Activated T-cell treated with anti-CD3 and anti-CD28 coated beads, Interleukin-2, amount 50 U/mL, for 24 hours (primary cell): ENCODE measurements at regions not wholly inside any gene's neighbourhood (a gene's known extent, or its start where the extent isn't known, plus 50 kb on each side); places are given as distances from the start of the nearest gene placed in this dataset.

Source experiments
- DNase-seq: peaks from one replicate; pipeline ENCODE4 v3.0.0-alpha.2; 2020
- H3K27ac Mint-ChIP-seq: 2 replicates; pipeline ENCODE4 v1.8.0; 2020; ENCODE audit warnings: mild to moderate bottlenecking, mixed read lengths
- H3K27me3 Mint-ChIP-seq: 2 replicates; pipeline ENCODE4 v1.8.0; 2020; ENCODE audit warnings: mixed read lengths
- H3K36me3 Mint-ChIP-seq: 2 replicates; pipeline ENCODE4 v1.8.0; 2020; ENCODE audit warnings: low read depth, mixed read lengths
- H3K4me1 Mint-ChIP-seq: 2 replicates; pipeline ENCODE4 v1.8.0; 2020; ENCODE audit warnings: low read depth, mixed read lengths
- H3K4me3 Mint-ChIP-seq: 2 replicates; pipeline ENCODE4 v1.8.0; 2020; ENCODE audit warnings: mild to moderate bottlenecking, moderate library complexity, mixed read lengths
- H3K9me3 Mint-ChIP-seq: 2 replicates; pipeline ENCODE4 v1.8.0; 2020; ENCODE audit warnings: mixed read lengths

GRCh38 chr10:9965341-9965740, 1052.3 kb upstream of the CELF2 start:
- H3K4me1 Mint-ChIP-seq = no peaks in the 10 kb centered on the region
- DNase-seq = no peak
- no peaks in the 10 kb centered on the region for H3K36me3 Mint-ChIP-seq
- no peak overlapping the region for H3K27ac Mint-ChIP-seq
- H3K4me3 Mint-ChIP-seq = no peak overlapping the region
- no peaks in the 10 kb centered on the region for H3K27me3 Mint-ChIP-seq
- H3K9me3 Mint-ChIP-seq = no peaks in the 10 kb centered on the region

- Mint-ChIP-seq H3K27me3 (peaks cover 2% of the 10 kb centered on the region), H3K4me1 (no peaks in the 10 kb centered on the region), H3K36me3 (no peaks in the 10 kb centered on the region), H3K9me3 (peaks cover 6% of the 10 kb centered on the region), H3K27ac (no peak overlapping the region), H3K4me3 (no peak overlapping the region)
- no peak for DNase-seq
Observed at GRCh38 chr10:9986786-9987185, 1030.9 kb upstream of the CELF2 start.

- no peaks in the 10 kb centered on the region for H3K4me1 Mint-ChIP-seq
- no peaks in the 10 kb centered on the region for H3K36me3 Mint-ChIP-seq
- H3K27me3 Mint-ChIP-seq = peaks cover 2% of the 10 kb centered on the region
- H3K9me3 Mint-ChIP-seq = peaks cover 6% of the 10 kb centered on the region
- H3K4me3 Mint-ChIP-seq = no peak overlapping the region
- H3K27ac Mint-ChIP-seq = no peak overlapping the region
- no peak for DNase-seq
Observed at GRCh38 chr10:9987197-9987596, 1030.5 kb upstream of the CELF2 start.

GRCh38 chr10:9992661-9993060, 1025.0 kb upstream of the CELF2 start:
- H3K9me3 Mint-ChIP-seq = no peaks in the 10 kb centered on the region
- H3K4me1 Mint-ChIP-seq = no peaks in the 10 kb centered on the region
- DNase-seq = no peak
- H3K27me3 Mint-ChIP-seq = no peaks in the 10 kb centered on the region
- no peak overlapping the region for H3K4me3 Mint-ChIP-seq
- H3K27ac Mint-ChIP-seq = no peak overlapping the region
- H3K36me3 Mint-ChIP-seq = no peaks in the 10 kb centered on the region

GRCh38 chr10:9994131-9994530, 1023.5 kb upstream of the CELF2 start:
- H3K27me3 Mint-ChIP-seq = no peaks in the 10 kb centered on the region
- H3K4me3 Mint-ChIP-seq = no peak overlapping the region

GRCh38 chr10:9999627-10000026, 1018.0 kb upstream of the CELF2 start:
- Mint-ChIP-seq H3K4me3 (no peak overlapping the region), H3K36me3 (no peaks in the 10 kb centered on the region), H3K27me3 (no peaks in the 10 kb centered on the region), H3K27ac (no peak overlapping the region), H3K4me1 (no peaks in the 10 kb centered on the region), H3K9me3 (no peaks in the 10 kb centered on the region)
- no peak for DNase-seq

More at GRCh38 chr10:9994131-9994530, 1023.5 kb upstream of the CELF2 start:
- H3K4me1 Mint-ChIP-seq = no peaks in the 10 kb centered on the region
- H3K9me3 Mint-ChIP-seq = no peaks in the 10 kb centered on the region
- no peak overlapping the region for H3K27ac Mint-ChIP-seq
- H3K36me3 Mint-ChIP-seq = no peaks in the 10 kb centered on the region
- no peak for DNase-seq

GRCh38 chr10:10007957-10008356, 1009.7 kb upstream of the CELF2 start:
- no peaks in the 10 kb centered on the region for H3K9me3 Mint-ChIP-seq
- no peaks in the 10 kb centered on the region for H3K27me3 Mint-ChIP-seq
- H3K27ac Mint-ChIP-seq = no peak overlapping the region
- H3K4me3 Mint-ChIP-seq = no peak overlapping the region
- no peak for DNase-seq
- H3K4me1 Mint-ChIP-seq = no peaks in the 10 kb centered on the region
- no peaks in the 10 kb centered on the region for H3K36me3 Mint-ChIP-seq

GRCh38 chr10:10010397-10010796, 1007.3 kb upstream of the CELF2 start:
- DNase-seq = no peak
- no peaks in the 10 kb centered on the region for H3K4me1 Mint-ChIP-seq
- H3K36me3 Mint-ChIP-seq = no peaks in the 10 kb centered on the region
- H3K27me3 Mint-ChIP-seq = no peaks in the 10 kb centered on the region
- no peak overlapping the region for H3K4me3 Mint-ChIP-seq
- no peaks in the 10 kb centered on the region for H3K9me3 Mint-ChIP-seq
- H3K27ac Mint-ChIP-seq = no peak overlapping the region

GRCh38 chr10:10014846-10015245, 1002.8 kb upstream of the CELF2 start:
- no peak overlapping the region for H3K4me3 Mint-ChIP-seq
- DNase-seq = no peak
- H3K9me3 Mint-ChIP-seq = no peaks in the 10 kb centered on the region
- H3K27me3 Mint-ChIP-seq = no peaks in the 10 kb centered on the region
- H3K36me3 Mint-ChIP-seq = no peaks in the 10 kb centered on the region
- no peak overlapping the region for H3K27ac Mint-ChIP-seq
- no peaks in the 10 kb centered on the region for H3K4me1 Mint-ChIP-seq

GRCh38 chr10:10017716-10018115, 1000.0 kb upstream of the CELF2 start:
- Mint-ChIP-seq H3K36me3 (no peaks in the 10 kb centered on the region), H3K4me3 (no peak overlapping the region), H3K4me1 (no peaks in the 10 kb centered on the region), H3K9me3 (no peaks in the 10 kb centered on the region), H3K27me3 (no peaks in the 10 kb centered on the region), H3K27ac (no peak overlapping the region)
- DNase-seq = no peak

- Mint-ChIP-seq H3K27me3 (no peaks in the 10 kb centered on the region), H3K36me3 (no peaks in the 10 kb centered on the region), H3K4me3 (no peak overlapping the region), H3K9me3 (no peaks in the 10 kb centered on the region), H3K27ac (no peak overlapping the region), H3K4me1 (no peaks in the 10 kb centered on the region)
- DNase-seq = no peak
Observed at GRCh38 chr10:10020945-10021344, 996.7 kb upstream of the CELF2 start.

- no peaks in the 10 kb centered on the region for H3K9me3 Mint-ChIP-seq
- H3K27me3 Mint-ChIP-seq = peaks cover 4% of the 10 kb centered on the region
- no peak overlapping the region for H3K4me3 Mint-ChIP-seq
- no peak overlapping the region for H3K27ac Mint-ChIP-seq
- no peaks in the 10 kb centered on the region for H3K36me3 Mint-ChIP-seq
- no peaks in the 10 kb centered on the region for H3K4me1 Mint-ChIP-seq
- no peak for DNase-seq
Observed at GRCh38 chr10:10032991-10033390, 984.7 kb upstream of the CELF2 start.

- Mint-ChIP-seq H3K4me1 (no peaks in the 10 kb centered on the region), H3K4me3 (no peak overlapping the region), H3K27ac (no peak overlapping the region), H3K9me3 (no peaks in the 10 kb centered on the region), H3K27me3 (no peaks in the 10 kb centered on the region), H3K36me3 (no peaks in the 10 kb centered on the region)
- DNase-seq = no peak
Observed at GRCh38 chr10:10038348-10038747, 979.3 kb upstream of the CELF2 start.

- Mint-ChIP-seq H3K27me3 (no peaks in the 10 kb centered on the region), H3K4me3 (no peak overlapping the region), H3K27ac (no peak overlapping the region), H3K36me3 (no peaks in the 10 kb centered on the region), H3K9me3 (no peaks in the 10 kb centered on the region), H3K4me1 (no peaks in the 10 kb centered on the region)
- DNase-seq = no peak
Observed at GRCh38 chr10:10039595-10039994, 978.1 kb upstream of the CELF2 start.

- no peaks in the 10 kb centered on the region for H3K9me3 Mint-ChIP-seq
- no peak for DNase-seq
- H3K4me3 Mint-ChIP-seq = no peak overlapping the region
- no peak overlapping the region for H3K27ac Mint-ChIP-seq
- no peaks in the 10 kb centered on the region for H3K36me3 Mint-ChIP-seq
- H3K4me1 Mint-ChIP-seq = no peaks in the 10 kb centered on the region
- no peaks in the 10 kb centered on the region for H3K27me3 Mint-ChIP-seq
Observed at GRCh38 chr10:10043083-10043482, 974.6 kb upstream of the CELF2 start.
